ENCODE measurements at regions not wholly inside any gene's neighbourhood (a gene's known extent, or its start where the extent isn't known, plus 50 kb on each side); places are given as distances from the start of the nearest gene placed in this dataset.

DNA sequence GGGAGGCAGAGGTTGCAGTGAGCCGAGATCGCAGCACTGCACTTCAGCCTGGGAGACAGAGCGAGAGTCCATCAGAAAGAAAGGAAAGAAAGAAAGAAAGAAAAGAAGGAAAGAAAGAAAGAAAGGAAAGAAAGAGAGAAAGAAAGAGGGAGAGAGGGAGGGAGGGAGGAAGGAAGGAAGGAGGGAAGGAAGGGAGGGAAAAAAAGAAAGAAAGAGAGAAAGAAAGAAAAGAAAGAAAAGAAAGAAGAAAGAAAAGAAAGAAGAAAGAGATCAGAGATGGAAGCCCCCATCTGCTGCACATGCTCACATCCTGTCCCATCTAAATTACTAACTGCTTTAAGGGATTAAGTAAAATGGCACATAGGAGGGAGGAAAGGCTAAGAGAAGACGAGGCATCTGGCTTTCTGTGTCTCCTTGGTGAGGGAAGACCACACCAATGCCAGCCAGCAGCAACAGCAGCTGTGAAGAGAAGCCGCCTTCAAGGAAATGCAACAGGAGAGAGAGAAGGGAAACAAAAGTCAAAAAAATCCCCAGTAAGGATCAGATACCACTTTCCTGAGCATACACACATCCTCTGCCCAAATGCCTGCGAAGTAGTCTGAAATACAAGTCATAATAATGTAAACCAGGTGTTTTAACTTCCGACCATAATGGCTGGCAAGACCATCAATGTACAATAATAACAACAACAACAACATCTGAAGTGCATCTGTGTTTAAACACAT, 300.2 kb upstream of the JARID2 start:
- CTCF ChIA-PET, result no interaction called here
- BruUV-seq (replicated peaks), result no TSS peak
- TF ChIP-seq, protein P1, sequence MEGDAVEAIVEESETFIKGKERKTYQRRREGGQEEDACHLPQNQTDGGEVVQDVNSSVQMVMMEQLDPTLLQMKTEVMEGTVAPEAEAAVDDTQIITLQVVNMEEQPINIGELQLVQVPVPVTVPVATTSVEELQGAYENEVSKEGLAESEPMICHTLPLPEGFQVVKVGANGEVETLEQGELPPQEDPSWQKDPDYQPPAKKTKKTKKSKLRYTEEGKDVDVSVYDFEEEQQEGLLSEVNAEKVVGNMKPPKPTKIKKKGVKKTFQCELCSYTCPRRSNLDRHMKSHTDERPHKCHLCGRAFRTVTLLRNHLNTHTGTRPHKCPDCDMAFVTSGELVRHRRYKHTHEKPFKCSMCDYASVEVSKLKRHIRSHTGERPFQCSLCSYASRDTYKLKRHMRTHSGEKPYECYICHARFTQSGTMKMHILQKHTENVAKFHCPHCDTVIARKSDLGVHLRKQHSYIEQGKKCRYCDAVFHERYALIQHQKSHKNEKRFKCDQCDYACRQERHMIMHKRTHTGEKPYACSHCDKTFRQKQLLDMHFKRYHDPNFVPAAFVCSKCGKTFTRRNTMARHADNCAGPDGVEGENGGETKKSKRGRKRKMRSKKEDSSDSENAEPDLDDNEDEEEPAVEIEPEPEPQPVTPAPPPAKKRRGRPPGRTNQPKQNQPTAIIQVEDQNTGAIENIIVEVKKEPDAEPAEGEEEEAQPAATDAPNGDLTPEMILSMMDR (IDR thresholded peaks at IDR 0.05; ENCODE audit: unreplicated experiment), result no peak
- intact Hi-C loops (cut with micrococcal nuclease; ENCODE audit: unreplicated experiment), result no loop called here
- H3K9me3 Mint-ChIP-seq (ENCODE audit: low read depth, unreplicated experiment), result no peaks in the 10 kb centered on the region
- H3K4me3 Mint-ChIP-seq (ENCODE audit: low read depth, unreplicated experiment), result no peak overlapping the region
- no peak overlapping the region for H3K27ac Mint-ChIP-seq (ENCODE audit: unreplicated experiment)
- peaks cover 12% of the 10 kb centered on the region for H3K27me3 Mint-ChIP-seq (ENCODE audit: unreplicated experiment)
- H3K4me1 Mint-ChIP-seq (ENCODE audit: low read depth, unreplicated experiment), result no peaks in the 10 kb centered on the region
- no peak for DNase-seq
- no peaks in the 10 kb centered on the region for H3K36me3 Mint-ChIP-seq (ENCODE audit: insufficient read depth, unreplicated experiment)

DNA sequence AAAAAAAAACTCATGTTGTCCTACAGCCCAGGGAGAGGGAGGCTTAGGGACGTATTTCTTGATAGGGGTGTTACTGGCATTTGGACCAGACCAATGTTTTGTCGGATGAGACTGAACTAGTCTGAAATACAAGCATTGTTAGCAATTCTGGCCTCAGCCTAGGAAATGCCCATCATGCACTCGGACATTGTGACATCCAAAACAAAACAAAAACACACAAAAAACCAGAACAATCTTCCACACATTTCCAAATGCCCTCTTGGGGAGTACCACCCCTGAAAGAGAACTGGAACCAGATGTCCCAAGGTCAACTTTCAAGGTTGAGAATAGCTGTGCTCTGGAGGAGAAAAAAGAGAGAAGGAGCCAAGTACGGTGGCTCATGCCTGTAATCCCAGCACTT, 299.1 kb upstream of the JARID2 start:
- no peak for DNase-seq
- no peak overlapping the region for H3K27ac Mint-ChIP-seq (ENCODE audit: unreplicated experiment)
- H3K4me3 Mint-ChIP-seq (ENCODE audit: low read depth, unreplicated experiment), result no peak overlapping the region
- TF ChIP-seq, protein P1 (IDR thresholded peaks at IDR 0.05; ENCODE audit: unreplicated experiment), result no peak
- no TSS peak for BruUV-seq (replicated peaks)
- intact Hi-C loops (cut with micrococcal nuclease; ENCODE audit: unreplicated experiment), result no loop called here
- H3K4me1 Mint-ChIP-seq (ENCODE audit: low read depth, unreplicated experiment), result no peaks in the 10 kb centered on the region
- H3K9me3 Mint-ChIP-seq (ENCODE audit: low read depth, unreplicated experiment), result no peaks in the 10 kb centered on the region
- peaks cover 12% of the 10 kb centered on the region for H3K27me3 Mint-ChIP-seq (ENCODE audit: unreplicated experiment)
- H3K36me3 Mint-ChIP-seq (ENCODE audit: insufficient read depth, unreplicated experiment), result no peaks in the 10 kb centered on the region
- CTCF ChIA-PET, result no interaction called here

DNA sequence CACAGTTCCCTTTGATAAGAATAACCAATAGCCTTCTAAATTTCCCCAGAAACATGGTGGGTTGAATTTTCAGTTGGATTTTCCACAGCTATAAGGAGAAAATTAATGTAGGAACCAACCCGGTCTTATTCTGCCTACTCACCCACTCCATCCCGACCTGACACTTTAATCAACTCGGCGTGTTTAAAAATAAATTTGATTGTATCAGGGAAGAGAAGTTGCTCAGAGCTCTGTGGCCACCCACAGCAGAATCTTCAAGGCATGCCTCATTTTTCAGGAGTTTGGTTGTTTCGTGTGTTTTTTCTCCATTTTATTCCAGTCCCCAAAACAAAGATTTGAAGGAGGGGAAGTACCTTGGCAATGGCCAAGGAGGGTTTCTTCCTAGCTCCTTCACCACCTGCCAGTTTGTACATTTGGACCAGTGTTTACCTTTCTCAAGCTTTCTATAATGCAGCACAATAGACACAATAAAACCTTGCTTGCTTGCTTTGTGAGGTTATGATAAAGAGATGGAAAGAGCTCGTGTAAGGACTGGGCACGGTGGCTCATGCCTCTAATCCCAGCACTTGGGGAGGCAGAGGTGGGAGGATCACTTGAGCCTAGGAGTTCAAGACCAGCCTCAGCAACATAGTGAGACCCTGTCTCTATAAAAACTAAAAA, 297.2 kb upstream of the JARID2 start:
- Mint-ChIP-seq H3K36me3 (ENCODE audit: insufficient read depth, unreplicated experiment) (no peaks in the 10 kb centered on the region), H3K27me3 (ENCODE audit: unreplicated experiment) (peaks cover 12% of the 10 kb centered on the region), H3K27ac (ENCODE audit: unreplicated experiment) (no peak overlapping the region), H3K9me3 (ENCODE audit: low read depth, unreplicated experiment) (no peaks in the 10 kb centered on the region), H3K4me1 (ENCODE audit: low read depth, unreplicated experiment) (no peaks in the 10 kb centered on the region), H3K4me3 (ENCODE audit: low read depth, unreplicated experiment) (no peak overlapping the region)
- no TSS peak for BruUV-seq (replicated peaks)
- CTCF ChIA-PET, result no interaction called here
- TF ChIP-seq, protein P1 (IDR thresholded peaks at IDR 0.05; ENCODE audit: unreplicated experiment), result no peak
- DNase-seq, result no peak
- intact Hi-C loops (cut with micrococcal nuclease; ENCODE audit: unreplicated experiment), result no loop called here

DNA sequence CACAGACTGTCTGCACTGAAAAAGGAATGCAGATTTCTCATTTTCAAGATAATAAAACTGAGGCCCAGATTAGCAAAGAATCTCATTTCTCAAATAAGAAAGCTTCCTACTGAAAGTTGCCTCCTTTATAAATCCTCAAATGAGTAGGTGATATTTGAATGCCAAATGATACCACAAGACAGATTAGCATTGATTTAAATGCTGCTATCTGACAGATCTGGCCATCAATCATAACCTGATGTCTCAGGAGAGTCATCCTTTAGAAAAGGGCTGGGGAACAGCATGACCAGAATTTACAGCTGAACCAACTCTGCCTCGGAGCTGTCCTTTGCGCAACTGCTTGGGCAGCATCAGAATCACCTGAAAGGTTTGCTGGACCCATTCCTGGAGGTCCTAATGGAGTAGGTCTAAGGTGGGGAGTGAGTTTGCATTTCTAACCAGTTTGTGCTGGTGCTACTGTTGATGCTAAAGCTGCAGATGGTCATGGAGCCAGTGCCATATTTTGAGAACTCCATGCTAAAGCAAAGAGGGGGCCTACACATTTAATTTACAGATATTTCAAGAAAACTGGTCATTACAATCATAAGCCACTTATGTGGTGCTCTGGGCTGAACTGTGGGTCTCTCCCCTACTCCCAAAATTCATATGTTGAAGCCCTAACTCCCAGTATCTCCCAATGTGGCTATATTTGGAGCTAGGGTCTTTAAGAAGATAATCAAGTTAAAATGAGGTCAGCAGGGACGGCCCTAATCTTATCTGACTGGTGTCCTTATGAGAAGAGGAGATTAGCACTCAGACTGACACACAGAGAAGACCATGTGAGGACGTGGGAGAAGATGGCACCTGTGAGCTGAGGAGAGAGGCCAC, 295.5 kb upstream of the JARID2 start:
- Mint-ChIP-seq H3K9me3 (ENCODE audit: low read depth, unreplicated experiment) (peaks cover 2% of the 10 kb centered on the region), H3K4me1 (ENCODE audit: low read depth, unreplicated experiment) (no peaks in the 10 kb centered on the region), H3K27me3 (ENCODE audit: unreplicated experiment) (peaks cover 6% of the 10 kb centered on the region), H3K4me3 (ENCODE audit: low read depth, unreplicated experiment) (no peak overlapping the region), H3K36me3 (ENCODE audit: insufficient read depth, unreplicated experiment) (no peaks in the 10 kb centered on the region), H3K27ac (ENCODE audit: unreplicated experiment) (no peak overlapping the region)
- no TSS peak for BruUV-seq (replicated peaks)
- no peak for DNase-seq
- TF ChIP-seq, protein P1 (IDR thresholded peaks at IDR 0.05; ENCODE audit: unreplicated experiment), result no peak
- intact Hi-C loops (cut with micrococcal nuclease; ENCODE audit: unreplicated experiment), result no loop called here
- CTCF ChIA-PET, result interaction anchor here (0.6 kb wide), 1 partner anchor 8 kb away, joined by 5 read pairs; no protein-coding TSS in a partner anchor
